ENCODE measurements at regions not wholly inside any gene's neighbourhood (a gene's known extent, or its start where the extent isn't known, plus 50 kb on each side); places are given as distances from the start of the nearest gene placed in this dataset.

DNA sequence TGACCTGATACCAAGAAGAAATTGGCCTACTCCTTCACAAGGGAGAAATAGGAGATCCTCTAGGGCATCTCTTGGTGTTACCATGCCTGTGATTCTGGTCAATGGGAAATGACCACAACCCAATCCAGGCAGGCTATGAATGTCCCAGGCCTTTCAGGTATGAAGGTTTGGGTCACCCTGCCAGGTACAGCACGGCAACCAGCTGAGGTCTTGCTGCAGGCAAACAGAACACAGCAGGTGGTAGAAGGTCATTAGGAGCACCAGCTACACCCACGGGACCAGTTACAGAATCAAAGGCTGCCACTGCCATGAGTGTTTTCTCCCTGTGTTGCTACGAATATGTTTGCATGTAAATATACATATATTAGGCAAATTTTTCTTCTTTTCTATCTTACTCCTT is 202.3 kb downstream of the ERMARD start:
- no peaks in the 10 kb centered on the region for H3K4me1 ChIP-seq (ENCODE audit: insufficient read depth)
- H3K27ac ChIP-seq (ENCODE audit: low read depth), result no peak overlapping the region
- H3K4me3 ChIP-seq (ENCODE audit: low read depth, low read length), result no peak overlapping the region
- DNase-seq (ENCODE audit: extremely low spot score), result no peak
- 71% methylated on average over 3 of the region's 3 CpGs for WGBS
- no peaks in the 10 kb centered on the region for H3K36me3 ChIP-seq (ENCODE audit: insufficient read depth)

DNA sequence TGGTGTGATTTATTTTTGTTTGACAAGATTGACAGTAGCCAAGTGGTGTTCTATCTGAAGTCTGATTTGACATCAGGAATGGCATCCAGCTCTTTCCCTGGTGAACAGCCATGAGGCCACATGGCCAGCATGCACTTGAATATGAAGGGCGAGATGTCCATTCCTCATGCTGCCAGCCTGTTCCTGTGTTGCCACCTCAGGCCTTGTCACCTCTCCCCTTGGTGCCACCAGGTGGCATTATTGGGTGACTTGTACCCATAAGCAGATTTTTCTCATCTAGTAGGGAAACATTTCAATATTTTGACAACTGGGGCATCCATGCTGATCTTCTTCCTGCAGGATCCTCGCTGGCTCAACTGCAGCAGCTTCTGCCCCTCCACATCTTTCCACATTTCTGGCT is 199.1 kb downstream of the ERMARD start:
- H3K4me1 ChIP-seq (ENCODE audit: insufficient read depth), result no peaks in the 10 kb centered on the region
- no peak for DNase-seq (ENCODE audit: extremely low spot score)
- no peak overlapping the region for H3K4me3 ChIP-seq (ENCODE audit: low read depth, low read length)
- H3K36me3 ChIP-seq (ENCODE audit: insufficient read depth), result no peaks in the 10 kb centered on the region
- H3K27ac ChIP-seq (ENCODE audit: low read depth), result no peak overlapping the region
- 79% methylated on average over 2 of the region's 2 CpGs for WGBS

DNA sequence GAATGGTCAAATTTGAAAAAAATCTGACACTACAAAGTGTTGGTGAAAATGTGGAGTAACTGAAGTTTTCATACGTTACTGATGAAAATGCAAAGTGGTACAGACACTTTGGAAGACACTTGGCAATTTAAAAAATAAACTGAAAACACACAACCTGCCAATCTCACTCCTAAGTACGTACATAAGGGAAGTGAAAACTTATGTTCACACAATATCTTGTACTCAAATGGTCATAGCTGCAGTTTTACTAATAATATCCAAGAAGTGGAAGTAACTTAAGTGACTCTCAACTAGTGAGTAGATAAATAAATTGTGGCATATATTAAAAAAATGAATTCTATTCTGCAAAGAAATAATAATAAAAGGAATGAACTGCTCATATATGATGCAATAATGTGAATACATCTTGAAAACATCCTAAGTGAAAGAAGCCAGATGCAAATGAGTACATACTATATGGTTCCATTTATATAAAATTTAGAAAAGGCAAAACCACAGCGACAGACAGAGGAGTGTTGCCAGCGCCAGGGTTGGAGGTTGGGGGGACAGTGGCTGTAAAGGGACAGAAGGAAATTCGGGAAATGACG is 198.2 kb downstream of the ERMARD start:
- WGBS, result 77% methylated on average over 6 of the region's 6 CpGs
- DNase-seq (ENCODE audit: extremely low spot score), result no peak
- H3K4me3 ChIP-seq (ENCODE audit: low read depth, low read length), result no peak overlapping the region
- H3K4me1 ChIP-seq (ENCODE audit: insufficient read depth), result no peaks in the 10 kb centered on the region
- H3K27ac ChIP-seq (ENCODE audit: low read depth), result no peak overlapping the region
- no peaks in the 10 kb centered on the region for H3K36me3 ChIP-seq (ENCODE audit: insufficient read depth)

DNA sequence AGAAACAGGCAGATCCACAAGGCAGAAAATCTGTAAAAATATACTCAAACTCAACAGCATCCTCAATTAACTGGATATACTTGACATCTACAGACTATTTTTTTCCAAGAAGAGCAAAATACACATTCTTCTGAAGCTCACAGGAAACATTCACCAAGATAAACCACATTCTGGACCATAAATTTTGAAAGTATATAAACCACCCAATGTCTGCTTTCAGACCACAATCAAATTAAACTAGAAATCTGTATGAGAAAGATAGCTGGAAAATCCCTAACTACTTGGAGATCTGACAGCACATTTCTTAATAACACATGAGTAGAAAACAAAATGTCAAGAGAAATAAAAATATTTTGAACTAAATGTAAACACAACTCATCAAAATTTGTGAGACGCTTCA is 195.5 kb downstream of the ERMARD start:
- Histone ChIP-seq H3K4me1 (ENCODE audit: insufficient read depth) (no peaks in the 10 kb centered on the region), H3K4me3 (ENCODE audit: low read depth, low read length) (no peak overlapping the region), H3K36me3 (ENCODE audit: insufficient read depth) (no peaks in the 10 kb centered on the region), H3K27ac (ENCODE audit: low read depth) (no peak overlapping the region)
- WGBS, result 40% methylated on average over 1 of the region's 1 CpG
- no peak for DNase-seq (ENCODE audit: extremely low spot score)

DNA sequence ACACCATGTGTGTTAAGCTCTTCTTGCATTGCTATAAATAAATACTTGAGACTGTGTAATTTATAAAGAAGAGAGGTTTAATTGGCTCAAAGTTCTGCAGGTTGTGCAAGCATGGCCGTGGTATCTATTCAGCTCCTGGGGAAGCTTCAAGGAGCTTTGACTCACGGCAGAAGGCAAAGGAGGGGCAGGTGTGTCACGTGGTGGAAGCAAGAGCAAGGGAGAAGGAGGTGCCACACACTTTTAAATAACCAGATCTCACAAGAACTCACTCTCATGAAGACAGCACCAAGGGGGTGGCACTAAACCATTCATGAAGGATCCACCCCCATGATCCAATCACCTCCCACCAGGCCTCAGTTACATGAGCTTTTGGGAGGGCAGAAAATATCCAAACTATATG is 193.7 kb downstream of the ERMARD start:
- H3K27ac ChIP-seq (ENCODE audit: low read depth), result no peak overlapping the region
- 59% methylated on average over 3 of the region's 3 CpGs for WGBS
- no peaks in the 10 kb centered on the region for H3K36me3 ChIP-seq (ENCODE audit: insufficient read depth)
- H3K4me3 ChIP-seq (ENCODE audit: low read depth, low read length), result no peak overlapping the region
- DNase-seq (ENCODE audit: extremely low spot score), result no peak
- no peaks in the 10 kb centered on the region for H3K4me1 ChIP-seq (ENCODE audit: insufficient read depth)

DNA sequence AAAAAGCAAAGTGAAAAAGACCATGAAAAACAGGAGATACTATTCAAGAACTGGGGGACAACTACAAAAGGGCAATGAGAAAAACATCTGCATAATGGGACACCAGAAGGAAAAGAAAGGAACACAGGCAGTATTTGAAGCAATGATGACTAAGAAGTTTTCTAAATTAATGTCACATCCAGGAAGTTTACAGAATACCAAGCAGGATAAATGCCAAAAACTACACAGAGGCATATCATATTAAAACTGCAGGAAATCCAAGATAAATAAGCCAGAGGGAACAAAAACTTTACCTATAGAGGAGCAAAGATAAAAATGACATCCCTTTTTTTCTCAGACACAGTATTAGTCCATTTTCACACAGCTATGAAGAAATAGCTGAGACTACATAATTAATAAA is 193.0 kb downstream of the ERMARD start:
- Histone ChIP-seq H3K4me1 (ENCODE audit: insufficient read depth) (no peaks in the 10 kb centered on the region), H3K36me3 (ENCODE audit: insufficient read depth) (no peaks in the 10 kb centered on the region), H3K27ac (ENCODE audit: low read depth) (no peak overlapping the region), H3K4me3 (ENCODE audit: low read depth, low read length) (no peak overlapping the region)
- DNase-seq (ENCODE audit: extremely low spot score), result no peak

DNA sequence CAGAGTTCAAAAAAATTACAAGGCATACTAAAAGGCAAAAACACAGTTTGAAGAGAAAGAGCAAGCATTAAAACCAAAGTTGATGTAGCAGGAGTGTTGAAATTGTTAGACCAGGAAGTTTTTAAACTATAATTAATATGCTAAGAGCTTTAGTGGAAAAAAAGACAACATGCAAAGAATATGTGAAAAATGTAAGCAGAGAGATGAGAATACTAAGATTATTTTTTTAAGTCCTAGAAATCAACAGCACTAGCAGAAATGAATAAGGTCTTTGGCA is 192.6 kb downstream of the ERMARD start:
- no peaks in the 10 kb centered on the region for H3K4me1 ChIP-seq (ENCODE audit: insufficient read depth)
- H3K4me3 ChIP-seq (ENCODE audit: low read depth, low read length), result no peak overlapping the region
- no peak for DNase-seq (ENCODE audit: extremely low spot score)
- no peak overlapping the region for H3K27ac ChIP-seq (ENCODE audit: low read depth)
- no peaks in the 10 kb centered on the region for H3K36me3 ChIP-seq (ENCODE audit: insufficient read depth)

DNA sequence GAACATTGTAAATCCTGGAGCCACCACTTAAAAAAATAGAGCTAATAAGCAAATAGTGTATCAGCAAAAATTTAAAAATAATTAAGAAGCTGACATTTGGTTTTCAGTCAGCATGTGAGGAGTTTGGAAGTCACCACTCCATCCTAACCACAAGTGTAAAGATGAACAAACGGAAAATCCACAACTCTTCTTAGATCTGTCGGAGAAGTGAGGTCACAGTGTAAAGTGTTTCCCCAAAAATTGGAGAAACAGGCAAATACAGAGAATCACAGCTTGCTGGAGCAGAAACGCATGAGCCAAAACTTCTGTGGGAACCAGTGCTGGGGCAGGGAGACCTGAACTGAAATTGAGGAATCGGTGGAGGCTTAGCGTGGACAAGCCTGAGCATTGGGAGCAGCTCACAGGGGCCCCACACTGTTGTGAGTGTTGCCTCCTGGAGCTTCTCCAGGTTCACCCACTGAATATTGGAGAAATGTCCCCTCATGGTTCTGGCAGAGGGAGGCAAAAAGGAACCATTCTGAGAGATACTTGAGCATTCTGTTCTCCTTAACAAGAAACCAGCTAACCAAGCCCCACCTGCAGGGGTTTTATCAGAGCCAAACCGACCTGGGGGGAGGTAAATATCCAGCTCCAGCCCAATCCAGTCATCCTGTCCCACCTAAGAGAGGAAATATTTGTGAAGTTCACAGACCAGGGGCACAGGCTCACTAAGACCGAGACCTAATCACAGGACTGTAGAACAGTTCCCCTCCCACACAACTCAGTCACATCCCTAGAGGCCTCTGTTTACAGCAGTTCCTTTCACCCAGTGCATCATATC is 192.0 kb downstream of the ERMARD start:
- H3K36me3 ChIP-seq (ENCODE audit: insufficient read depth), result no peaks in the 10 kb centered on the region
- H3K27ac ChIP-seq (ENCODE audit: low read depth), result no peak overlapping the region
- no peak overlapping the region for H3K4me3 ChIP-seq (ENCODE audit: low read depth, low read length)
- DNase-seq (ENCODE audit: extremely low spot score), result no peak
- H3K4me1 ChIP-seq (ENCODE audit: insufficient read depth), result no peaks in the 10 kb centered on the region
- 69% methylated on average over 7 of the region's 7 CpGs for WGBS

DNA sequence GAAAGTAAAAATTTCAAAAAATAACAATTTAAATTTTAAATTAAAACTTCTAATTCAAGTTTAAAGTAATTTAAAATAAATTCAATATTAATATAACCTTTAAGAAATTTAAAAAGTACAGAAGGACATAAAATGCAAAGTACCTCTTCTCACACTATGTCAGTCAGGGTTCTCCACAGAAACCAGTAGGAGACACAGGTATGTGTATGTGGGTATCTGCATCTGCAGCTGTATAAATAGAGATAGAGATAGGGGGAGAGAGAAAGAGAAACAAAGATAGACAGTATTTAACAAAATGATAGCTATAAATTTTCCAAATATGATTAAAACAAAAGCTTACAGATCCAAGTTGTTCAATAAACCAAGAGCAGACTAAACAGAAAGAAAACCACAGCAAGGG is 190.8 kb downstream of the ERMARD start:
- Histone ChIP-seq H3K4me1 (ENCODE audit: insufficient read depth) (no peaks in the 10 kb centered on the region), H3K4me3 (ENCODE audit: low read depth, low read length) (no peak overlapping the region), H3K36me3 (ENCODE audit: insufficient read depth) (no peaks in the 10 kb centered on the region), H3K27ac (ENCODE audit: low read depth) (no peak overlapping the region)
- DNase-seq (ENCODE audit: extremely low spot score), result no peak

DNA sequence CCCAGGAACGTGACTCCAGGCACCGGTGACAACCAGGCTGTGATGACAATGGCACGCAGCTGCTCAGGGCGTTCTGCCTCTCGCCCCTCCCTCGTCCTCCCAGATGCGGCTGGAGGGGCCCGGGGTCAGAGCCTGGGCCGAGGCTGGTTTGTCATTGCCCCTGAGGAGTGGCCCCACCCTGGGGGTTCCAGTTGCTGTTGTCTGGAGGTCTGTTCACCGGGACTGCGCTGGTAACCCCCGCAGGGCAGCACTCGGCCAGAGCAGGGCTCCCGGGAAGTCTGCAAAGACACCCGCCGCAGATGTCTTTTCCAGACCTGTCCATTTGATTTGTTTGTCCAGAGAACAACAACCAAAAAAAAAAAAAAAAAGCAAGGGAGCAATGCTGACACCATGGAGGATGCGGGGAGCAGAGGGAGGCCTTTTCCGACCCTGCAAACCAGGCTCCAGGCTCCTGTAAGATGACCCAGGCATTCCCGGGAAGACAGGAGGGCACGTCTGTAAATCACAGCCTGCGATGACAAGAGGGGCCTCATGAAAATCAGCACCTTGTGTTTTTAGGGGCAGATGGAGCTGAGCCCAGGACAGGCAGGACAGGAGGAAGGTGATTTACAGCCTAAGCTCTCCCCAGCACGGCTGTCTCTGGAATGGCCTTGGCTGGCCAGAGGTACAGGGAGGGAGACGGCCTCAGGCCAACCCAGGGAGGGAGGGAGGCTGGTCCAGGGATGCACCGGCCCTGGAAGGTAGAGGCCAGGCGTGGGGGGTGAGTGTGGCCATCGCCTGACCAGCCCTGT is 189.3 kb downstream of the ERMARD start:
- Histone ChIP-seq H3K27ac (ENCODE audit: low read depth) (no peak overlapping the region), H3K4me3 (ENCODE audit: low read depth, low read length) (no peak overlapping the region), H3K4me1 (ENCODE audit: insufficient read depth) (no peaks in the 10 kb centered on the region), H3K36me3 (ENCODE audit: insufficient read depth) (no peaks in the 10 kb centered on the region)
- DNase-seq (ENCODE audit: extremely low spot score), result no peak
- 51% methylated on average over 26 of the region's 26 CpGs for WGBS

DNA sequence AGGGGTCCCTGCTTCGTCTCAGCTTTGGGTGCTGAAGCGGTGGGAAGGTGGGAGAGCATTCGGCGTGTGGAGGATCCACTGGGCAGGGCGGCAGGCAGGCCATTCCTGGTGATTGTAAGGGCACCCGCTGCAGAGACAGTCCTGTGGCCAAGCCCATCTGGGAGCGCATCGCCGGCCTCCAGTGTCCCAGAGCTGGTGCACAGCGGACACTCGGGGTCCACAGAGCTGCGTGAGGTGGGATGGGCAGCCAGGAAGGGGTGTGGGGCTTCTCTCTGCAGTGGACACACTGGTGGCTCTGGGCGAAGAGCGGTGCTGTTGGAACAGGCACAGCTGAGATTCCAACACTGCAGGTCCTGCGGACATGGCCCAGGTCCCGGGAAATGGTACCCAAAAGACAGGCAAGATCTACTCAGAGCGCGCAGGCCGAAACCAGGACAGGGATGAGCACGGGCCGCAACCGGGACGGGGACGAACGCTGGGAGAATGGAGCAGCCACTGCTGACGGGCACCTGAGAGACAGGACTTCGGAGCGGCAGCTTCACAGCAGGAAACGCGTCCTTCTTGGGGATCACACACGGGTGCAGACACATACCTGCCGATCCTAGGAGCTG is 188.2 kb downstream of the ERMARD start:
- H3K36me3 ChIP-seq (ENCODE audit: insufficient read depth), result no peaks in the 10 kb centered on the region
- H3K4me3 ChIP-seq (ENCODE audit: low read depth, low read length), result no peak overlapping the region
- no peaks in the 10 kb centered on the region for H3K4me1 ChIP-seq (ENCODE audit: insufficient read depth)
- WGBS, result 93% methylated on average over 32 of the region's 32 CpGs
- no peak for DNase-seq (ENCODE audit: extremely low spot score)
- no peak overlapping the region for H3K27ac ChIP-seq (ENCODE audit: low read depth)

DNA sequence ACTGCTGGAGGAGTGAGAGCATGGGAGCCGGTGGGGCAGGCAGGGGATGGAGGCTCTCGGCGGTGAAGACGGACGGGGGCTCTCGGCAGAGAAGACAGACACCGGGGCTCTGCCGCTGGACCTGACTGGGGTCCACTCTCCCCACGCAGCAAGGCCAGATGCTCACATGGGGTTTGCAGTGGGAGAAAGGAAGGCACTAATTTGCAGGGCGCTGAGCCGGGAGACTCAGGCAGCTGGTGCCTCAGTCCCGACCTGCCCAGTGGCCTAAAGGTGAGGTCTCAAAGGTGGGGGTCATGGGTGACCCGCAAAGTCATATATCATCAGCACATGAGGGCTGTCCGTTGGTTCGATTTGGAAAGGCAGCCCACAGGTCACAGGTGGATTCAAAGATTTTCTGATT is 187.3 kb downstream of the ERMARD start:
- Histone ChIP-seq H3K36me3 (ENCODE audit: insufficient read depth) (no peaks in the 10 kb centered on the region), H3K4me3 (ENCODE audit: low read depth, low read length) (no peak overlapping the region), H3K27ac (ENCODE audit: low read depth) (no peak overlapping the region), H3K4me1 (ENCODE audit: insufficient read depth) (no peaks in the 10 kb centered on the region)
- 88% methylated on average over 15 of the region's 15 CpGs for WGBS
- DNase-seq (ENCODE audit: extremely low spot score), result no peak

DNA sequence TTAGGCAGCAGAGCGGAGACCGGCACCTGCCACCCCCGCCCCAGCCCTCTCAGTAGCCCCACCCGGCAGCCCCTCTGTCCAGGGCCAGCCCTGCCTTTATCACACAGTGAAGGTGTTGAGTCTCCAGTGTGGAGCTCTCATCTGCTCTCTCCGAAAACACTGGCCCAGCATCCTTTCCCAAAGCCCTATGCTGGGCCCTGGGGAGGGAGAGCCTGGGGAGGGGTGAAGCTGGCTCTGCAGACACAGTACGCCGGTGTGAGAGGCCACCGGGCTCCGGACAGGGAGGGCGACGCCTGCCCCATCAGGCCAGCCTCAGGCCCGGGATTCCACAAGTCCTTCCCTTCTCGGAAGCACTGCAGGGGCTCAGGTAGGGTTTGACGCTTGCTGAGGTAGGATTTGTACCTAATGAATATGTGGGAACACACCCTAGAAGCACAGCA is 186.9 kb downstream of the ERMARD start:
- Histone ChIP-seq H3K4me3 (ENCODE audit: low read depth, low read length) (no peak overlapping the region), H3K4me1 (ENCODE audit: insufficient read depth) (no peaks in the 10 kb centered on the region), H3K27ac (ENCODE audit: low read depth) (no peak overlapping the region), H3K36me3 (ENCODE audit: insufficient read depth) (no peaks in the 10 kb centered on the region)
- no peak for DNase-seq (ENCODE audit: extremely low spot score)
- 76% methylated on average over 14 of the region's 14 CpGs for whole genome bisulfite sequencing

All from urinary bladder (tissue), 3 donors.